Glomerular endothelial cell (primary cell): ENCODE measurements at regions not wholly inside any gene's neighbourhood (a gene's known extent, or its start where the extent isn't known, plus 50 kb on each side); places are given as distances from the start of the nearest gene placed in this dataset.
"Not testable (repeated sequence)": the region's sequence is repeated elsewhere in the genome, so short reads cannot be mapped to it uniquely, and the experiment has no call there.

Experiments used
- DNase-seq: peaks from one replicate; pipeline ENCODE4 v3.0.0-alpha.2; 2011; ENCODE audit warnings: low read depth, low spot score; ENCODE audit errors: extremely low read depth

DNA sequence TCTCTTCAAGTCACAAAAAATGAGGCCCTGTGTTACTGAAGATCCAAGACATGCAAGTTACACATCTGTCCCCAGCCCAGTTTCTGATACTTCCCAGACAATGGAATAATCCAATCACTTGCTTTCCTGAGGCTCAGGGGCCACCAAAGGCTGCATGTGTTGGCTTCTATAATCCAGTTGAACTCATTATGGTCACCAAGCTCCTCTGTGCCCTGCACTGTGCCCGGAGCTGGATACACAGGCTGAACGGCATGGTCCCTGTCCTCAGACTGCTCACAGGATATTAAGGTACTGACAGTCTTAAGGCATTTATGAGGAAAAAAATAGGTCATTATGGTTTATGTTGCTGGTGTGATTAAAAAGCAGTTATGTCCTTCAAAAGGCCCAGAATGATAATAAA is 117.0 kb upstream of the SYT6 start:
- no peak for DNase-seq

DNA sequence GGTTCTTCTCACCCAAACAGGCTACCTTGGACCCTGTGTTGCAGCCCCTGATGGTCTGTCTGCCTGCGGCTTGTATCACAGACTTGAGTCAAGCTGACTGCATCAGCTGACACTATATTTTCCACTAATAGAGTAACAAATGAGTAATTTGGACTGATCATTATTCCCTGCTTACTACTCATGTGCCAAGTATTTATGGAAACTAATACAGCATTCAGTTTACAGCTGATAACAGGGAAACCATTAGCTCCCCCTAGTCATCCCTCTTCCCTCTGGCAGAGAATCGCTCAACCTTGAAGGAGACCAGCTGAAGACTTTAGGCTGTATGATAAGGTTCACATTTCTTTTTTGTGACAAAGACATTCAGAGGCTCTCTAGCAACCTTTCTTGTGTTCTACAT is 116.6 kb upstream of the SYT6 start:
- no peak for DNase-seq

DNA sequence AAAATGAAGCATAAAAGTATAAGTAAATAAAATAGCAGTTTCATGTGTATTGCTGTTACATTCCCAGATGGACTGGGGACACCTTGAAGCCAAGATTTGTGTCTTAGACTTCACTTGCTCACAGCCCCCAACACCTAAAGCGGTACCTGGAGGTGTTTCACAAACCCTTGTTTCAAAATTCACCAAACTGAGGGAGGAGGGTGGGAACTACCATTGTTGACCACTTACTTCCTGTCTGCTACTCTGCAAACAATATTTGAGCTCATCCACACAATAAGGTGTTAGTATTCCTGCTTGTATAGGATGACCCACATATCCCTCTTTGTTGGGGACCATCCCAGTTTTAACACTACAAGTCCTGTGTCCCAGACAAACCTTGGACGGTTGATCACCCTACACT is 115.9 kb upstream of the SYT6 start:
- no peak for DNase-seq

DNA sequence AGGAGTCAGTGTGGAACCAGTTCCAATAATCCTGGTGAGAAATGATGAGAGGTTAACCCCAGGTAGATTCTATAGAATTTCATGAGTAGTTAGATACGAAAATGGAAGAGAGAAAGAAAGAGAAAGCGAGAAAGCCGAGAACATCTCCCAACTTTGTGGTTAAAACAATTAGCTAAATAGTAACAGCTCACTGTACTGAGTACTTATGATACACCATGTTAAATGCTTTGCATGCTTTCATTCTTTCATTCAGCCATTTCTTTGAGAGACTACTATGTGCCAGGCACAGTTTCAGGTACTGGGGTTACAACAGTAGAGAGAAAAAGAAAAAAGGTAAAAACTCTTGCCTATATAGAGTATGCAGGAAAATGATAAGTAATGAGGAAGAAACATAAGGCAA is 109.7 kb upstream of the SYT6 start:
- no peak for DNase-seq

DNA sequence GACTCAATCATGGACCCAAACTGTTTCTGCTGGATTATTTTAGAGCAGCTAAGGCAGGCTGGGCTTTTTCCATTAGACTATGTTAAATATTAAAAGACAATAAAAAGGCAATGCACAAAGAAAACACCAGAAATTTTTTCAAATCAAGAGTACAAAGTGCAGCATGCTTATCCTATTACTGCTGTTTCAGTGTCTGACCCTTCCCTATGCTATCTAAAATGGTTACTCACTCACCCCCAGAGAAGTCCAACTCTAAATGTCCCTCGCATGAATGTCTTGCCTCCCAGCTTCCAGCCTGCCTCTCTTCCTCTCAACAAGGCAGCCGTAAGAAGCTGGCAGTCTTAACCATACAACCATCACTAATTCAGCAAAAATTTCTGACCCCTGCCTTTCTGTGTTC is 108.7 kb upstream of the SYT6 start:
- DNase-seq: no peak

DNA sequence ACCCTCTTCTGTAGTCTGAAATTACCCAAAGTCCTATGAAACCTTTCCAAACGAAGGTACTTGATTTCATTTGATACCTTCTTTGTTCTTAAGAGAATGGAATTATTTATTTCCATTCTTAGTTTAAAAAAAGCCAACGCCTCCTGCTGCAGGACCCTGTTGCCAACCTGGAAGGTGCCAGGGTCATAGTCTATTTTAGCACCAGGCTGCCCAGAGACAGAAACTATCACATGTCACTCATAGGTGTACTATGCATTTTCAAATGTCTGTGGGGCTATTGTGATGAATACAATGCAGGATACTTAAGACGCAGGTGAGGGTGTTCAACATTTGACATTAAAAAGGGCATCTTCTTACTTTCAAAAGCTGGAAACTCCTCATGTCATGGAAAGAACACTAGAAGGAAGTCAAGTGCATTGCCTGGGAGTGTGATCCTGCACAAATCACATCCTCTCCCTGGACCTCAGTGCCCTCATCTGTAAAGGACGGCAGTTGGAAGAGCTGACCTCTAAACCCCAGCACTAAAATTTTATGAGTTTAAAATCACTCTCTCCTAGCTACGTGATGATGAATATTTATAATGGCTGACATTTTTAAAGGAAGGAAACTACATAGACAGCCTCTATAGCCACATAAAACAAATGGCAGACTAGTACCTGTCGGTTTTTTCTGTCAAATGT is 107.3 kb upstream of the SYT6 start:
- no peak for DNase-seq

DNA sequence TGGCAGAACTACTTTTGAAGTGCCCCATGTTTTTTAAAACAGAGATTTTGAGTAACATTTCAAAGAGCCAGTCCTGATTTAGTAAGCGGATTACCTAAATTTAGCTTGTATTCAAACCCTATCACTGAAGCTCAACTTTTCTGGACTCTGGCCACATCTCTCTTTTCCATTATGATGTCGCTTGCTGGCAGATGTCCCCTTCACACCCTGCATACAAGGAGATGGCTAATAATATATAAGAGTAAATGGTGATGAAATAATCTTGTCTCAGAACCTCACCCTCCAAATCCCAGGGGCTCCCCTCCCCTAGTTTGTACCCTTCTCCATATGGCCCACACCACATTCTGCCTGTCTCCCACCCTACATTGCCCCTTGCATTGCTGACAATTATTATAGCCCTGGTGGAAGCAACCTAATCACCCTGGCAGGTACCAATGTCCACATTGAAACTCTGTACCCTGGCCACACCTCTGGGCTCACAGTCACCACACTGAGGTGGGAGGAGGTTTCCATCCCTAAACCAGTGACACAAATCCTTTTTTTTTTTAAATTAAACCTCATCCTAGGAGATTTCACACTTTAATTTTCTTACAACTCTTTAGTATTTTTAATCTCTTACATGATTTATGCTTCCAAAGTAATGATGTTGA is 106.0 kb upstream of the SYT6 start:
- no peak for DNase-seq

DNA sequence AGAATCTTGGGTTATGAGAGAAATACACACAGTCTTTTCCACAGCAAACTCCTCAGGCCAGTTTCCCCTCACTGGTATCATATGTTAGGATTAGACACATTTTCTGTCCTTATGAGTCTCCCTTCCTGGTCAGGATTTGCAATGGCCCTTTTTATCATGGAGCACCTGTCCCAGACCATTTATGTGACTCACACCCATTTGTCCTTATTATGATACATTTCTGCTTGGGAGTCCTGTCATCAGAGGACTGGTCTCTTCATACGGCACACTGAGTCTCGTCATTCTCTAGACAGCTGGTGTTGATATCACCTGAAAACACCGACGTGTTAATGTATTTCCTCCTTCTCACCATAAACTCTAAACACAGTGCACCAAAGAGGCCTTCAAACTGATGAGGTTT is 105.0 kb upstream of the SYT6 start:
- DNase-seq: no peak

DNA sequence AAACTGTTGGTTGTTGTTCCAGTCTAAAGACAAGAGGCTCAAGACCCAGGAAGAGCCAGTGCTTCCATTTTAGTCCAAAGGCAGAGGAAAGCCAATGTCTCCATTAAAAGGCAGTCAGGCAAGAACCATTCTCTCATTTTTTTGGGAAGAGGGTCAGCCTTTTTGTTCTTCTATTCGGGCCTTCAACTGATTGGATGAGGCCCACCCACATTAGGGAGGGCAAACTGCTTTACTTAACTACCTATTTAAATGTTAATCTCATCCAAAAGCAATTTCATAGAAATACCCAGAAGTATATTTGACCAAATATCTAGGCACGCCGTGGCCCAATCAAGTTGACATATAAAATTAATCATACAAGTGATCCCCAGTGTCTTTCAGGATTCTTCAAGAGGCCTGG is 104.4 kb upstream of the SYT6 start:
- DNase-seq: no peak

DNA sequence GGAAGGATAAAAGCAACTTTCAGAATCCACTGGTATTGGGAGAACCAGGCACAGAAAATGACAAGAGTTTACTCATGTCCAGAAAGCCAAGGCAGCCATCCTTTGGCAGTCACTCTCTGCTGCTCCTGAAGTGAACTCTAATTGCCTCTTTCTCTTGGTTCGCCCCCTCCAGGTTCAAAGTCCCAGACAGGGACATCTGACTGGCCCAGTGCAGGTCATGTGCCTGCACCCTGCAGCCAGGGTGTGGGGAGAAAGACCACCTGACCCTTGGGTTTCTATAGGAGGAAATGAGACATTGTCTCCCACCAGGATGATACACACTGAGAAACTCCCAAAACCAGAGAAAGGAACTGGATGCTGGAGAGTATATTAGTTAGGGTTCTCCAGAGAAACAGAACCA is 103.9 kb upstream of the SYT6 start:
- no peak for DNase-seq

DNA sequence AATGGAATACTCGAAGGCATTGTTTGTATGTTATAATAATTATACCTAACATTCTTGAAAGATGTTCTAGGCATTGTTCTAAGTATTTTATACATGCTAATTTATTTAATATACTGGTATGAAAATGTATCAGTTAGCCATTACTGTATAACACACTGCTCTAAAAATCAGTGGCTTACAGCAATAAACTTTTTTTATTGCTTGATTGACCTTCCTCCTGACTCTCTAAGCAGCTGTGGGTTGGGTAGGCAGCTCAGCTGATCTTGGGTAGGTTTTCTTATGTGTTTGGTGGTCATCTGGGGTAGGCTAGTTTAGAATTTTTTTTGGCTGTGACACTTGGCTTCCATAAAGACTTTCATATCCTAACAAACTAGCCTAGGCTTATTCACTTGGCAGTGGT is 100.2 kb upstream of the SYT6 start:
- DNase-seq: no peak

DNA sequence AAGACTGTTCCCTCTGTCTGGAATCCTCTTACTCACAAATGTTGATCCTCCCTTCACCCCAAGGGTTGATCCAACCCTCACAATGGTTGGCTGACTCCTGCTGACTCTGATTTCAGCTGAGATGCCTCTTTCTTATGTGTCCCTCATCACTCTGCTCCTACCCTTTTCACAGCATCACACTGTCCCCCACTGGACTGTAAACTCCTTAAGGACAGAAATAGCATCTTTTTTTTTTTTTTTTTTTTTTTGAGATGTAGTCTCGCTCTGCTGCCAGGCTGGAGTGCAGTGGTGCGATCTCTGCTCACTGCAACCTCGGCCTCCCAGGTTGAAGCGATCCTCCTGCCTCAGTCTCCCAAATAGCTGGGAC is 97.9 kb upstream of the SYT6 start:
- no peak for DNase-seq

DNA sequence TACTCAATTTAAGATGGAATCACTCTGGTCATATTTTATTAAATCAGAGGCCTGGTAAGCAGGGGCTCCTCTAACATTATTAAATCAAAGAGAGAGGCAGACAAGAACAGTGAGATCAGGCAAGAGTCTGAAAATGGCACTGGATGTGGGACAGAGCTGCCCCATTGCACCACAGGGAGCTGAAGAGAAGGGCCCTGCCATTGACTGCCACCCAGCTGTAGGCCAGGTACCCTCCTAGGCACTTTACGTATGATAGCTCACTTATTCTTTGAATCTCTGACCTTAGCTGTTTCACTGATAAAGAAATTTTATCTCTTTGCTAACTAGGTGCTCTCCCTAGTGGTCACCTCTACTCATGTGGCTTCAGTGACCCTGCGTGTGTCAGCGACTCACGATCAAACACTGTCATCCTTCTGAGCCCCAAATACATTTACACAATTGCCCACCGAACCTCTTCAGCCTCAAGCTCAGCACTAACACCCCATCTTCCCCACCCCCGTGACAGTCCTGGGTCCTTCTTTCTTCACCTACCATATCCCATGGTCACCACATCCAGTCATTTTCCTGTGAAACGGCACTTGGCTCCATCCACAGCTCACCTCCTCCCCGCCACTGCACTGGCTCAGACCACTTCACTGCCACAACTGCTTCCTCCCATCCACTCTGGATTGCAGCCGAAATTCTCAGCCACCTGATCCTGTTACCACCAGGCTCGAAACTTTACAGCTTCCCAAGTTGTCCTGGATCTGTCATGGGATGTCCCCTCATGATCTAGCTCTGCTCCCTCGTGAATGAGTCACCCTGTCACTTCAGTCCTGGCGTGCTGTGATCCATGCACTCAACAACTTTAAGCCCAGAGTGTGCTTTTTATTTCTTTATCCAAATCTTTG is 97.3 kb upstream of the SYT6 start:
- DNase-seq: no peak

DNA sequence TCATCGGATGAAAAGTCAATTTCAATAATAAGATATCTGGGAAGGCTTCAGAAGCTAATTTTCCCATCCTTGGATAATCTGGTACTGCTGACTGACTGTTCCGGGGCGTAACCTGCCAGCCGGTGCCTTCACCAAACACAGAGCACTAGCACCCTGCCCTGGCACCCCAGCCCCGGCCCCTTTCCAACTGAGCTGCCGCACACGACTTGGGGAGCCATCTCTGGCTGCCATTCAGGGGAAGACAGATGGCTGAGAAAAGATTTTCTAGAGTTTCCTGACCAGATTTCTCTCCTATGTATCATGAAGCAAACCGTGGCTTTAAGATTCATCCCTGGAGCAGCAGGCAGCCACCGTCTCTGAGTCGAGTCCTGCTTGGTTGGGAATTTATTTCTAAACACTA is 96.0 kb upstream of the SYT6 start:
- no peak for DNase-seq

DNA sequence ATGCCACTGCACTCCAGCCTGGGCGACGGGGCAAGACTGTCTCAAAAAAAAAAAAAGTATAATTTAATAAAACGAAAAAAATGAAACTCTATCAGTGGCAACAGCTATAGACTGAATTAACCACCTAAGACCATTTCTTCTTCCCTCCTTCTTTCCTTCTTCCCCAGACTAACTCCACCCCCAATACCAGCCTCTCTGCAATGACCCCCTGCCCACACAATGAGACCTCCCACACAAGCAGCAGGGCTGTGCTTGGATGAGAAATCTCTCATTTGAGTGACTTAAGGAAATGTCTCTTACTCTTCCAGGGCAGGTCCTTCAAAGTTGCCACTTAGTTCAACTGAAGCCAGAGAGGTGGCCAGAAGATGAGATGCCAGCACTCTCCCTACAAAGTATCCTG is 94.5 kb upstream of the SYT6 start:
- DNase-seq: no peak

DNA sequence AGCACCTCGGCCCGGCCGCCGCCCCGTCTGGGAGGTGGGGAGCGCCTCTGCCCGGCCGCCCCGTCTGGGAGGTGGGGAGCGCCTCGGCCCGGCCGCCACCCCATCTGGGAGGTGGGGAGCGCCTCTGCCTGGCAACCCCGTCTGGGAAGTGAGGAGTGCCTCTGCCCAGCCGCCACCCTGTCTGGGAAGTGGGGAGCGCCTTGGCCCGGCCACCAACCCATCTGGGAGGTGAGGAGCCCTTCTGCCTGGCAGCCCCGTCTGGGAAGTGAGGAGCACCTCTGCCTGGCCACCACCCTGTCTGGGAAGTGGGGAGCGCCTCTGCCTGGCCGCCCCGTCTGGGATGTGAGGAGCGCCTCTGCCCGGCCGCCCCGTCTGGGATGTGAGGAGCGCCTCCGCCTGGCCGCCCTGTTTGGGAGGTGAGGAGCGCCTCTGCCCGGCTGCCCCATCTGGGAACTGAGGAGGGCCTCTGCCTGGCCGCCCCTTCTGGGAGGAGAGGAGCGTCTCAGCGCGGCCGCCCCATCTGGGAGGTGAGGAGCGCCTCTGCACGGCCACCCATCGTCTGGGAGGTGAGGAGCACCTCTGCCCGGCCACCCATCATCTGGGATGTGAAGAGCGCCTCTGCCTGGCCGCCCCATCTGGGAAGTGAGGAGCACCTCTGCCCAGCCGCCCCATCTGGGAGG is 89.0 kb upstream of the SYT6 start:
- not testable (repeated sequence) for DNase-seq

DNA sequence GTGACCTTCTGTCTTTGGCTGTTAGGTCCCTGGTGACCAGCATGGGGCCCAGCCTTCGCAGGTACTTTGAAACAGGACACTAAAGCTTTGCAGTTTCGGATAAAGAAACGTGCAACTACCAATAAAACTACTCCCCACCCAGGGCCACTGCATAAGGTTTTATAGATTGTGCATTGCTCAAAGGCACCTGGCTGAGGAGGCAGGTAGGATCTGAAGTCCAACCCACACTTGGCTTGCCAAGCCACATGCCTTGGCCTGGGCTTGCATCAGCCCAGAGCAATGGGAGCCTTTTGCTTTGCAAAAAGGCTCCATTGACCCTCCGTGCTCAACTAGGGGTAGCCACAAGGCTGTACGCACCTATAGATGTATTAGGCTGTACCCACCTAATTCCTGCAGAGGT is 84.4 kb upstream of the SYT6 start:
- DNase-seq: no peak

DNA sequence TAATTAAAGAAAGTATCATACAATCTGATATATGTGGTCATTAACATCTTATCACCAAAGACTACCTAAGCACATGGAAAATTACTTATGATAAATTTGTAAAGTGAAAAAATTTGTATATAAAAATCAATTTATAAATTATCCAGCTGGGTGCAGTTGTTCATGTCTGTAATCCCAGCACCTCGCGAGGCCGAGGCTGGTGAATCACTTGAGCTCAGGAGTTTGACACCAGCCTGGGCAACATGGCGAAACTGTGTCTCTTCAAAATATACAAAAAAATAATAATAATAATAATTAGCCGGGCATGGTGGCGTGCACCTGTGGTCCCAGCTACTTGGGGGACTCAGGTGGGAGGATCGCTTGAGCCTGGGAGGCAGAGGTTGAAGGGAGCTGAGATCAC is 82.8 kb upstream of the SYT6 start:
- no peak for DNase-seq

DNA sequence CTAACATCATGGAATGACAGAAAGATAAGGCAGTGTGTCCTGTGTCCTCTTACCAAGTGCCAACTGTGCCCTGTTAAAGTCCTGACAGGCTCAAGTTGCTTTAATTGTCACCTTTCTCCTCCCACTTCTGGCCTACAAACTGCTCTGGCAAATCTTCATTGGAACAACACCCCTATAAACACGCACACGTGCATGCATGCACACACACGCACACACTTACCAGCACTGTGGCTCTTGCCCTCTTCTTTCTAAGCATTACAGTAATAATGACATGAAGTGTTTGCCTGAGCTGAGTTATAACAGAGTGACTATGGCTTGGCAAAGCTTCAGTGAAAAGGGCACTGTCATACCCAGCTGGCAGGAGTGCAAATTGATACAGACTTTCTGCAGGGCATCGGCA is 82.3 kb upstream of the SYT6 start:
- DNase-seq: no peak

DNA sequence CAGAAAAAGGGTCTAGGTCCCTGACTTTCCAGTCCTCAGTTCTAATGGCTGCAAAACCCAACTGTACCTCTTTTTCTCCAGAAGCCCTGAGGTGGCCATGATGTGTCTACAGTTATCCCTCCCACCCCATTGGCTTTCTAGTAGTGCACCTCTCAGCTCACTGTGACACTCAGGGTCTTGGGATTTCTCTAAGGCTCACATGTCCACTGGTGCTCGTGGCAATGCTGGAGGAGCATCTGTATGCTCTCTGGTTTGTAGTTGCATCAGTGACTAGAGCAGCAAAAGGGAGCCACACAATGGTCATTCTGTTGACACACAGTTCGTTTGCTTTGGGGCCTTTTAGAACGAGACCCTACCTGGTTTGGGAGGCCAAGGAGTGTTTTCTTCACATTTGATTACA is 81.6 kb upstream of the SYT6 start:
- DNase-seq: no peak

DNA sequence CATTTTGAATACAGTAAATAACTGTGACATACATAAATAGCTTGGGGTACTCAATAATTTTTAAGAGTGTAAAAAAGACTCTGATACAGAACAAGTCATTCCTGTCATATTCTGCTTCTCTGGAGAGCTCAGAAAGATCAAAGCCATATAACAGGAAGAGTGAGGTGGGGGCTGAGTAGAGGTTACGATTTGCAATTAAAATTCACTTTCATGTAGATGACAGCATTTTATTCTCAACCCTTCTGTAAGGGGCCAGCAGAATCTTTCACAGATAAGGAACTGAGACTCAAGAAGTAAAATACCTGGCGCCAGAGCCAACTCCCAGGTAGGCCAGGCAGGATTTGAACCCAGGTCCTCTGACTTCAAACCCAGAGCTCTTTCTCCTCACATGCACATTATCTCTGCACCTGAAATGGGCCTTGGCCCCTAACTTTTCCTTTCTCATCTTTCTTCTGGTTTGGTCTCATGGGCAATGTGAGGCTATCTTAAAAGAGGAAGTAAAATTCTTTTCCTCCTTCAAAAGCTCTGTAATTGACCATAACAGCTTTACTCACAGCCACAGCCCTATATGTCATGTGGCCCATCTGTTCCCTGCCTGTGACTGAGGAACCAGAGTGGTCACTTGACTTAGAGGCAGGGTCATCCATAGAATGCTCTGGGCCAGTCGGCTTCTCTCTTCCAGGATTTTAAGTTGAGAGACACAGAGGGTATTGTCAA is 80.9 kb upstream of the SYT6 start:
- DNase-seq: no peak
